Keratinocyte (primary cell): ENCODE measurements at regions not wholly inside any gene's neighbourhood (a gene's known extent, or its start where the extent isn't known, plus 50 kb on each side); places are given as distances from the start of the nearest gene placed in this dataset.

Source experiments
- EZH2 ChIP-seq: IDR thresholded peaks from one replicate; pipeline ENCODE4 v1.6.1; 2012; ENCODE audit warnings: inconsistent platforms, mild to moderate bottlenecking, low read length, moderate library complexity
- TF ChIP-seq, protein P1 (sequence below), 3 experiments: IDR thresholded peaks in 1 of 3; conservative IDR thresholded peaks in 1 of 3; optimal IDR thresholded peaks in 1 of 3; 2 replicates in 2 of 3; 3 replicates in 1 of 3; pipeline versions ENCODE3 to v1.5.1; 2011; ENCODE audit warnings: low read length in 3 of 3, mild to moderate bottlenecking in 3 of 3, moderate library complexity in 2 of 3, control low read depth in 1 of 3, inconsistent platforms in 1 of 3; ENCODE audit not compliant: insufficient read depth in 2 of 3; ENCODE audit errors: extremely low read depth in 1 of 3

DNA sequence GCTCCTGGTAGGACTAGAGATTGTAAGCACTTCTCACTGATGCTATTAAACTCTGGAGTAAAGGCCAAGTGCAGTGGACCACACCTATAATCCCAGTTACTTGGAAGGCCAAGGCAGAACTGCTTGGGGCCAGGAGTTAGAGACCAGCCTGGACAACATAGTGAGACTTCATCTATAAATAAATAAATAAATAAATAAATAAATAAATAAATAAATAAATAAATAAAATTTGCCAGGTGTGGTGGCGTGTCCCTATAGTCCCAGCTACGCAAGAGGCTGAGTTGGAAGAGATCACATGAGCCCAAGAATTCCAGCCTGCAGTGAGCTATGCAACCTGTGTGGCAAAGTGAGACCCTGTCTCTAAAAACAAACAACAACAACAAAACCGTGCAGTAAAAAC, 1475.7 kb downstream of the REEP3 start:
- no peak for TF ChIP-seq EZH2
- TF ChIP-seq, protein P1, sequence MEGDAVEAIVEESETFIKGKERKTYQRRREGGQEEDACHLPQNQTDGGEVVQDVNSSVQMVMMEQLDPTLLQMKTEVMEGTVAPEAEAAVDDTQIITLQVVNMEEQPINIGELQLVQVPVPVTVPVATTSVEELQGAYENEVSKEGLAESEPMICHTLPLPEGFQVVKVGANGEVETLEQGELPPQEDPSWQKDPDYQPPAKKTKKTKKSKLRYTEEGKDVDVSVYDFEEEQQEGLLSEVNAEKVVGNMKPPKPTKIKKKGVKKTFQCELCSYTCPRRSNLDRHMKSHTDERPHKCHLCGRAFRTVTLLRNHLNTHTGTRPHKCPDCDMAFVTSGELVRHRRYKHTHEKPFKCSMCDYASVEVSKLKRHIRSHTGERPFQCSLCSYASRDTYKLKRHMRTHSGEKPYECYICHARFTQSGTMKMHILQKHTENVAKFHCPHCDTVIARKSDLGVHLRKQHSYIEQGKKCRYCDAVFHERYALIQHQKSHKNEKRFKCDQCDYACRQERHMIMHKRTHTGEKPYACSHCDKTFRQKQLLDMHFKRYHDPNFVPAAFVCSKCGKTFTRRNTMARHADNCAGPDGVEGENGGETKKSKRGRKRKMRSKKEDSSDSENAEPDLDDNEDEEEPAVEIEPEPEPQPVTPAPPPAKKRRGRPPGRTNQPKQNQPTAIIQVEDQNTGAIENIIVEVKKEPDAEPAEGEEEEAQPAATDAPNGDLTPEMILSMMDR (optimal IDR thresholded peaks at IDR 0.05 in 1 of 3, IDR thresholded peaks at IDR 0.05 in 1 of 3, conservative IDR thresholded peaks at IDR 0.05 in 1 of 3; ENCODE audit: extremely low read depth in 1 of 3, insufficient read depth in 2 of 3, low read length in 3 of 3), result no peak
